ENCODE measurements at regions not wholly inside any gene's neighbourhood (a gene's known extent, or its start where the extent isn't known, plus 50 kb on each side); places are given as distances from the start of the nearest gene placed in this dataset.

GRCh38 chr17:72239548-72239947 is 118.7 kb downstream of the SOX9 start:
- no peak for DNase-seq (ENCODE audit: low read depth, low spot score)
- no peak overlapping the region for H3K27ac ChIP-seq (ENCODE audit: low read depth, low read length)
- TF ChIP-seq CTCF (IDR thresholded peaks at IDR 0.05; ENCODE audit: low read depth, low read length) = no peak
- peaks cover 10% of the 10 kb centered on the region for H3K27me3 ChIP-seq (ENCODE audit: control insufficient read depth, insufficient read depth, low read length)
- H3K9me3 ChIP-seq (ENCODE audit: control insufficient read depth, insufficient read depth, low read length) = peaks cover 3% of the 10 kb centered on the region; the same call in 1 of the 2 replicates
- ChIA-PET CTCF (no interaction called here), POLR2A (no interaction called here)
- H3K4me3 ChIP-seq (ENCODE audit: low read depth, low read length) = no peak overlapping the region

- ChIA-PET POLR2A (no interaction called here), CTCF (no interaction called here)
- no peak for TF ChIP-seq CTCF (IDR thresholded peaks at IDR 0.05; ENCODE audit: low read depth, low read length)
- DNase-seq (ENCODE audit: low read depth, low spot score) = no peak
- peaks cover 3% of the 10 kb centered on the region; the same call in 1 of the 2 replicates for H3K9me3 ChIP-seq (ENCODE audit: control insufficient read depth, insufficient read depth, low read length)
- no peak overlapping the region for H3K27ac ChIP-seq (ENCODE audit: low read depth, low read length)
- H3K27me3 ChIP-seq (ENCODE audit: control insufficient read depth, insufficient read depth, low read length) = peaks cover 8% of the 10 kb centered on the region
- no peak overlapping the region for H3K4me3 ChIP-seq (ENCODE audit: low read depth, low read length)
These were observed 119.5 kb downstream of the SOX9 start for GRCh38 chr17:72240333-72240732.

- Histone ChIP-seq H3K27ac (ENCODE audit: low read depth, low read length) (no peak overlapping the region), H3K27me3 (ENCODE audit: control insufficient read depth, insufficient read depth, low read length) (no peaks in the 10 kb centered on the region), H3K4me3 (ENCODE audit: low read depth, low read length) (no peak overlapping the region), H3K9me3 (ENCODE audit: control insufficient read depth, insufficient read depth, low read length) (peaks cover 3% of the 10 kb centered on the region; the same call in 1 of the 2 replicates)
- ChIA-PET POLR2A (no interaction called here), CTCF (no interaction called here)
- no peak for DNase-seq (ENCODE audit: low read depth, low spot score)
- TF ChIP-seq CTCF (IDR thresholded peaks at IDR 0.05; ENCODE audit: low read depth, low read length) = no peak
These were observed 123.7 kb downstream of the SOX9 start for GRCh38 chr17:72244494-72244893.

- no peak overlapping the region for H3K27ac ChIP-seq (ENCODE audit: low read depth, low read length)
- no peak for TF ChIP-seq CTCF (IDR thresholded peaks at IDR 0.05; ENCODE audit: low read depth, low read length)
- H3K27me3 ChIP-seq (ENCODE audit: control insufficient read depth, insufficient read depth, low read length) = no peaks in the 10 kb centered on the region
- peaks cover 3% of the 10 kb centered on the region; the same call in 1 of the 2 replicates for H3K9me3 ChIP-seq (ENCODE audit: control insufficient read depth, insufficient read depth, low read length)
- DNase-seq (ENCODE audit: low read depth, low spot score) = no peak
- POLR2A ChIA-PET = interaction anchor here (0.6 kb wide), 1 partner anchor 52 kb away, joined by 3 read pairs; no protein-coding TSS in a partner anchor
- no peak overlapping the region for H3K4me3 ChIP-seq (ENCODE audit: low read depth, low read length)
- CTCF ChIA-PET = no interaction called here
These were observed 124.1 kb downstream of the SOX9 start for GRCh38 chr17:72244956-72245355.

- TF ChIP-seq CTCF (IDR thresholded peaks at IDR 0.05; ENCODE audit: low read depth, low read length) = no peak
- ChIA-PET CTCF (interaction anchor here (0.5 kb wide), 1 partner anchor 1521 kb away, joined by 3 read pairs; no protein-coding TSS in a partner anchor), POLR2A (no interaction called here)
- DNase-seq (ENCODE audit: low read depth, low spot score) = no peak
- Histone ChIP-seq H3K27me3 (ENCODE audit: control insufficient read depth, insufficient read depth, low read length) (peaks cover 8% of the 10 kb centered on the region), H3K4me3 (ENCODE audit: low read depth, low read length) (no peak overlapping the region), H3K9me3 (ENCODE audit: control insufficient read depth, insufficient read depth, low read length) (no peaks in the 10 kb centered on the region), H3K27ac (ENCODE audit: low read depth, low read length) (no peak overlapping the region)
These were observed 128.6 kb downstream of the SOX9 start for GRCh38 chr17:72249441-72249840.
